NB4 (cell line): ENCODE measurements at regions not wholly inside any gene's neighbourhood (a gene's known extent, or its start where the extent isn't known, plus 50 kb on each side); places are given as distances from the start of the nearest gene placed in this dataset.

ENCODE experiments used
- CTCF ChIP-seq: IDR thresholded peaks from one replicate; pipeline ENCODE4 v1.5.1; 2012; ENCODE audit warnings: low read depth, low read length
- MAX ChIP-seq: IDR thresholded peaks from 2 replicates; pipeline ENCODE4 v1.6.1; 2011; ENCODE audit warnings: low read depth, low read length
- MYC ChIP-seq: IDR thresholded peaks from 2 replicates; pipeline ENCODE4 v1.6.1; 2011; ENCODE audit warnings: low read depth, low read length
- POLR2A ChIP-seq: IDR thresholded peaks from 2 replicates; pipeline ENCODE4 v1.6.1; 2011; ENCODE audit warnings: mild to moderate bottlenecking; ENCODE audit not compliant: insufficient read length; ENCODE audit errors: extremely low read depth

GRCh38 chr2:22604136-22604535 is 780.8 kb upstream of the KLHL29 start:
- no peak for TF ChIP-seq MAX
- TF ChIP-seq POLR2A, result no peak
- TF ChIP-seq MYC, result no peak
- TF ChIP-seq CTCF, result no peak
